HepG2 (cell line): ENCODE measurements at regions not wholly inside any gene's neighbourhood (a gene's known extent, or its start where the extent isn't known, plus 50 kb on each side); places are given as distances from the start of the nearest gene placed in this dataset.

Source experiments
- AFF4 ChIP-seq: sonication (generic); formaldehyde crosslinking; IDR thresholded peaks from 2 replicates; pipeline ENCODE4 v1.4.0; 2020; ENCODE audit warnings: missing genetic modification reagents
- HMGXB3 ChIP-seq: sonication (generic); formaldehyde crosslinking; IDR thresholded peaks from 2 replicates; pipeline ENCODE4 v1.4.0; 2020; ENCODE audit warnings: missing genetic modification reagents, borderline replicate concordance
- NR3C1 ChIP-seq: sonication (generic); formaldehyde crosslinking; IDR thresholded peaks from 2 replicates; pipeline ENCODE4 v1.4.0; 2020; ENCODE audit warnings: missing genetic modification reagents
- POLR2A ChIP-seq, 2 experiments: IDR thresholded peaks; 2 replicates each; pipeline ENCODE4 v1.6.1; 2011; ENCODE audit warnings: low read depth in 2 of 2, low read length in 2 of 2, mild to moderate bottlenecking in 1 of 2, moderate library complexity in 1 of 2; ENCODE audit not compliant: insufficient read depth in 1 of 2
- SKIL ChIP-seq: sonication (generic); formaldehyde crosslinking; IDR thresholded peaks from 2 replicates; pipeline ENCODE4 v1.8.0; 2022; ENCODE audit warnings: missing genetic modification reagents, mild to moderate bottlenecking, moderate library complexity, borderline replicate concordance
- SMAD3 ChIP-seq: sonication (generic); formaldehyde crosslinking; IDR thresholded peaks from 2 replicates; pipeline ENCODE4 v1.4.0; 2020; ENCODE audit warnings: missing genetic modification reagents
- SOX6 ChIP-seq, 2 experiments: fragments of 450-650 bp in 1 of 2; sonication (generic) in 1 of 2; formaldehyde crosslinking in 1 of 2; IDR thresholded peaks; 2 replicates each; pipeline versions ENCODE4 v1.4.0 to v1.6.1; 2017 to 2020; ENCODE audit warnings: antibody characterized with exemption in 1 of 2, mild to moderate bottlenecking in 1 of 2, missing genetic modification reagents in 1 of 2
- THYN1 ChIP-seq: sonication (generic); formaldehyde crosslinking; IDR thresholded peaks from 2 replicates; pipeline ENCODE4 v1.8.1; 2023; ENCODE audit warnings: low read depth, mild to moderate bottlenecking, moderate library complexity, missing genetic modification reagents, borderline replicate concordance
- YEATS2 ChIP-seq: sonication (generic); formaldehyde crosslinking; IDR thresholded peaks from 2 replicates; pipeline ENCODE4 v1.4.0; 2020; ENCODE audit warnings: missing genetic modification reagents, borderline replicate concordance
- ZBTB4 ChIP-seq: sonication (generic); formaldehyde crosslinking; IDR thresholded peaks from 2 replicates; pipeline ENCODE4 v1.4.0; 2020; ENCODE audit warnings: missing genetic modification reagents, mild to moderate bottlenecking, borderline replicate concordance
- ZBTB49 ChIP-seq: sonication (generic); formaldehyde crosslinking; IDR thresholded peaks from 2 replicates; pipeline ENCODE4 v1.4.0; 2020; ENCODE audit warnings: missing genetic modification reagents, borderline replicate concordance
- ZNF260 ChIP-seq: sonication (generic); formaldehyde crosslinking; IDR thresholded peaks from 2 replicates; pipeline ENCODE4 v1.4.0; 2020; ENCODE audit warnings: missing genetic modification reagents, low read depth, mild to moderate bottlenecking, borderline replicate concordance

GRCh38 chr6:21451546-21452013 is 142.0 kb upstream of the SOX4 start (continued):
- no peak for TF ChIP-seq ZBTB49 (CRISPR knock-in tag)
- TF ChIP-seq HMGXB3 (CRISPR knock-in tag) = no peak
- TF ChIP-seq NR3C1 (CRISPR knock-in tag) = no peak
- 0 out of 2 replicates have a peak, but pooled peaks have one; percentile 25 for TF ChIP-seq SKIL (CRISPR knock-in tag)
- TF ChIP-seq SMAD3 = peak; percentile 67; the same call in 1 of the 2 replicates
- no peak for TF ChIP-seq THYN1
- TF ChIP-seq YEATS2 = no peak; the same call in 1 of the 2 replicates
- TF ChIP-seq SOX6 (IDR thresholded peaks at IDR 0.05) = no peak
- TF ChIP-seq SOX6 (CRISPR knock-in tag; IDR thresholded peaks at IDR 0.05) = peak; percentile 90
- TF ChIP-seq ZNF260 (CRISPR knock-in tag) = no peak
- TF ChIP-seq ZBTB4 (CRISPR knock-in tag) = no peak
- TF ChIP-seq AFF4 = no peak
- no peak for TF ChIP-seq POLR2A (IDR thresholded peaks at IDR 0.05; ENCODE audit: insufficient read depth in 1 of 2, low read depth in 2 of 2, low read length in 2 of 2)
